Activated CD8-positive, alpha-beta memory T cell treated with anti-CD3 and anti-CD28 coated beads, Interleukin-2, amount 50 U/mL, for 1 hour (primary cell): ENCODE measurements at regions not wholly inside any gene's neighbourhood (a gene's known extent, or its start where the extent isn't known, plus 50 kb on each side); places are given as distances from the start of the nearest gene placed in this dataset.
"Not testable (repeated sequence)": the region's sequence is repeated elsewhere in the genome, so short reads cannot be mapped to it uniquely, and the experiment has no call there.

Source experiments
- DNase-seq: peaks from one replicate; pipeline ENCODE4 v3.0.0-alpha.2; 2020; ENCODE audit errors: extremely low read depth

DNA sequence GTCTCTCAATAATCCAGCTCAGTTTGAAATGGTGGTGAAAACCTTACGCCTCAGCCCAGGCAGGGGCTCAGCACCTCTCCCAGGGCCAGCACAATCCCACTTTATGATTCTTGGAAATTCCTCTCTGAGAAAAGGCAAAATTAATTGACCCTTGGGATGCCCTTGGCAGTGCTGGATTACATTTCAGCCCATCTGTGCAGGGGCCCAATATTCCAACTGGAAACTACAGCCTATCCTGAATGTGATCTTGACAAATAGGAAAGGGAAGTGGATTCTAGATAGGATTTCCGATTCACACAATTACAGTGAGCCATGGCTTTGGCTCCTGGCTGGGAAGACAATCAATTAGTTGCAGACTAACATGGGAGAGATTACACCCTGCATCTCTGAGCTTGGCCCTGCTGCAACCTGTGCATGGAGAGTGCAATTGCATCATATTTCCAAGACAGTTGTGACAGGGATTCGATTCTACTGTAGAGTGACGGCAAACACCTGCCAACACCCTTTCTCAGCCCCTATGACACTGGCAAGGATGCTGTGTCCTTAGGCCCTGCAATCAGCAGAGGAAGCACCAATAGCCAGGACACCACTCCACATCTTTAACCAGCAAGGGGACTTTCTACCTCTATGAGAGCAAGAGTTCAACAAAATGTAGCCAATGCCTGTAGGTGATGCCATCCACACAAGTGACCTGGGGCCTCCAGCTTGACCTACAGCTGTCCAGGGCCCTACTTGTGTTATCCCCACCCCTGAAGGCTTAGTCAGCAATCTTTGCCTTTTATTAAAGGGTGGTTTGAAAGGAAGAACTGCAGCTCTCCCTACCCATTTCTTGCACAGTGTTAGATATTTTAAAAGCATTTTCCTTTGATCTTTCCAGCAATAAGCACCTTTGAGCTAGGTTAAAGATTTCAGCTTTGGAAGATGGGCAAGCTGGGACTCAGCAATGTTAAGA is 187.2 kb upstream of the HS6ST1 start:
- DNase-seq: no peak

DNA sequence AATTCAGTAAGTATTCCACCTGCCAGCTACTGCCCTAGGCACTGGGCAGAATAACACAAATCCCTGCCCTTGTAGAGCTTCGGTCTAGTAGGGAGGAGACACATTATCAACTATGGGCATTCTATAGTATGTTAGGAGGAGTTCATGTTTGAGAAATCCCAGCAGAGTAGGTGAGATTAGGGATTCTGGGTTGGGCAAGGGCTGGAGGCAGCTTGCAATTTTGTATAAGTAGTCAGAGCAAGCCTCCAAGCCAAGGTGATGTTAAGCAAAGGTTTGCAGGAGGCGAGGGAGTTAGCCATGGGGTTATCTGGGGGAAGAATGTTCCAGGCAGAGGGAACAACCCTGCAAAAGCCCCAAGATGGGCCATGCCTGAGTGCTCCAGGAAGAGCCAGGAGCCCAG is 187.9 kb upstream of the HS6ST1 start:
- no peak for DNase-seq

DNA sequence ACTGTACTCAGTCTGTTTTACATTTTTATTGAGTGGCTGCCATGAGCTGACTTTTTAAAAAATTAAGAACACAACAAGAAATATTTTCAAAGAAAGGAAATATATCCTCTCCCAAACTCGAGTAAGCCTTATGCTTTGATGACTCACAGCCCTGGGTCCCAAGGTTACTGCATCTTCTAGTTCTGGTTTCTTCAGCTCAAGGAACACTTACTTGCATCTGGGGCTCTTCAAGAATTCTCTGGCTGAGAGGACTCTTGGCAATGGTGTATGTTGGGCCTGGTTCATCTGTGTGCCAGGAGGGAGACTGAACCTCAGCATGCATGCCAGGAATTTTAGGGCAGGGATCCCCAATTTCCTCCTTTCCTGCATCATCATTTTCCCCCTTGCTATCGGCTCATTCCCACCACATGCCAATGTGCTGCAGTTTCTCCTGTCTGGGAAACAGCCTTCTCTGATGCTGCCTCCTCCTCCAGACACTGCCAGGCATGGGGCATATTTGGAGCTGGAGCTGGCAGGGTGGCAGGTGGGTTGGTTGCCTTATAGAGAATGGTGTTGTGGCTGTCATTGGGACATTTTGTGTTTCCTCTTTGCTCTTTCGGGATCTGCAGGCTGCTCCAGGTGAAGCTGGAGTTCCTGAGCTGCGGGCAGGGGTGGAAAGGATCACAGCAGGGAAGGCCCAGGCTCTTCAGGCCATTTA is 192.2 kb upstream of the HS6ST1 start:
- no peak for DNase-seq

DNA sequence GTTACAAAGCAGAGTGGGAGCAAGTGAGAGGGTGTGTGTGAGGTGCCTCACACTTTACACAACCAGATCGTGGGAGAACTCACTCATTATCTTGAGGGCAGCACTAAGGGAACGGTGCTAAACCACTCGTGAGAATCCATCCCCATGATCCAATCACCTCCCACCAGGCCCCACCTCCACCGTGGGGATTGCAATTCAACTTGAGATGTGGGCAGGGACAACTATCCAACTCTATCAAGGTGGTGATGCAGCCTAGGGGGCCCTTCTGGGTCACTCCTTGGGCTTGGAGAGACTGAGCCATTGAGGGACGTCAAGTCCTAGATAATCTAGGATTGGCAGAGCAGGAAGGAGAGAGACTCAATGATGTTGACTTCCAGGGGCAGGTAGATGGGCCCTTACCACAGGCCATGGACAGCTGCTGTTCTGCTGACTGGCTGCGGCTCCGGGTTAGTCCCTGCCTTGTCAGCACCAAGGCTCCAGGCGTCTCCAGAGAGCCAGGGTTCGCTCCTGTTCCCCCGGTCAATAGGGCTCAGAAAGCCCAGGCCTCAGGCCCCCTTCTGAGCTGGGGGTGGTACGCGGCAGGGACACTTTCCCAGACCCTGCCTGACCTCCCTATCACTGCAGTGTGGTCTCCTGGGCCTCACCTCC is 193.2 kb upstream of the HS6ST1 start:
- no peak for DNase-seq

DNA sequence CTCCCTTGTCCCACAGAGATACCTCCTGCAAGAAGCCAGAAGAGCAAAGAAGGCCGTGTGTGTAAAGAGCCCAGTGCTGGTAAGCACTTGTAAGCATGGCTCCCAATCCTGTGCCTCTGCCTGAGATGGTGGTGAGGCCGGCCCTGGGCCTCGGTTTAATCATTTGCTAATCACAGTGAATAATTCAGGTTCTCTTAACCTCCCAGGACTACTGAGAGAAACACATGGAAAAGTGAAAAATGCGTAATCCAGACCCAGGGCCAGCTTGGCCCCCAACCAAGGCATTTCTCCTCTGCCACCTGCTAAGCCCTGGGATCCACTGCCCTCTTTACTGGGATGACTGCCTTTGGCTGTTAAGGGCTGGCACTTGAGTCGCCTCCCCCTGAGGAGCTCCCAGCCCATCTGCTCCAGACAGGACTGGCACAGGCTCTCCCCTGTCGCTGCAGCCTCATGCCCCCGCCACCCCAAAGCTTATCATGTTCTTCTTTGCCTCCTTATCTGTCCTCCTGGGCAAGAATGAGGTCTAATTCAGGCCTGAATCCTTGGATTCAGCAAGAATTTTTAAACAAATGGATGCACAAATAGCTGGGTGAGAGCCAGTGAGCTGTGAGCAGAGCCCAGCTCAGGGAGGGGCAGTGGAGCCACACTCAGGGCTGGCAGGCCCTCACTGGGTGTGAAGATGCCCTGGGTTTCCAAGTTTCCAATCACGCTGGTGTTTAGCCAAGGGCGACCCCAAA is 193.9 kb upstream of the HS6ST1 start:
- DNase-seq: no peak

DNA sequence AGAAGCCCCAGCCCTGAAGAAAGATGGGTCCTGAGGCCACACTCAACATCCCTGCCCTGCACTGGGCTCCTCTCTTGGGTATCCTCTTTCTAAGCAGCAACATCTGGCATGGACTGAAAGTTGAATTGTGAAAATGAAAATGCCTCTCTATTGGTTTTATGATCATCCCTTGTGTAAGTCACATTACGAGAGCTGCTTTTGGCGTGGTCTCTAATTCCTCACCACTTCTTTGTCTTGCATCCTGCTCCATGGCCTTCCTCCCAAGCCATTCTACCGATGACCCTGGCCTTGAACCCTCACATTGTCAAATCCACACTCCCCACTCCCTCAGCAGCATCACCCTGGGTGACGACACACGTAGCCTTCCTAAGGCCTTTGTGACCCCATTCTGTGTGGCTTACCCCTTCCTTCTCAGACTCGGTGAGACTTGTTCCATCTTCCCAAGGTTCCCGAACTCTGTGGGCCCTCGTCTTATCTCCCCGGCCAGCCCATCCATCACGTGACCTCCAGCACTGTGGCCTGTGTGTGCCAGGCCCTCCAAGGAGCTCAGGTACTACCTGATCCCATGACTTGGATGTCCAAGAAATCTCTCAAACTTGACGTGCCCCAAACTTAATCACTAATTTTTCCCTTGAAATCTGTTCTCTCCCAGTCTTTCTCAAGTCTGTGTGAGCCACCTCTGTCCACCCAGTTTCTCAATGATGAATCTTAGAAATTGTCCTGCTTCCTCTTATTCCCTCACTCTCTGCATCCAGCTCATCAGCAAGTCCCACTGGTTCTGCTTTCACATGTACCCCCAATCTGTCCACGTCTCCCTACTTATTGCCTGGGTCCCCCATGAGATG is 194.7 kb upstream of the HS6ST1 start:
- DNase-seq: no peak

DNA sequence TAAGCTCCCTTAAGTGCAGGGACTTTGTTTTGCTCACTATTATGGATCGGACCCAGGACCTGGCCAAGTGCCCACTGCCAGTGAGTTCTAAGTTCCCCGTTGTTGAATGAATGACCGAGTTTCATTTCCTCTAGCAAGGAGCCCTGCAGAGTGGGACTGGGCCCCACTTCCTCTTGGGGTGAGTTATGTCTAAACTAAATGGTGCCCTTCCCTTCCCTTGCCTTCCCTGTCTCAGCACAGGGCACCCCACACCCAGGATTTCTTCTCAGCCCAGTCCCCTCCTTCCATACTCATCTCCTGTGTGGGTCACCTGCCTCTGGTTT is 195.3 kb upstream of the HS6ST1 start:
- no peak for DNase-seq

DNA sequence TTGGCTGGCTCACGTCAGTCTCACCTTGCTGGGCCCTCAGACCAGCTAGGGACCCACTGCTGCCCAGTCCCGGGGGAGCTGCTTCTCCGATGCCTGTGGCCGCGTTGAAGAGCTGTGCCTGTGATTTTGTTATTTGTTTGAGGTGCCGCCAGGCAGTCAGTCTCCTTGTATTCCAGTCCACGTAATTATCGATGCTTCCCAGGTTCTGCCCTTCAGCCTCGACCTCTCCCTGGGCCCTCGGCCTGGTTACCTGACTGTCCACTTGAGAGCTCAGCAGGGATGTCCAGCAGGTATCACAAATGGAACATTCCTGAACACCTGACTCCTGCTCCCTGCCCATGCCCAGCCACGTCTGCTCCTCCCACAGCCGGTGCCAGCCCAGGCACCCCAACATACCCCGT is 195.9 kb upstream of the HS6ST1 start:
- DNase-seq: no peak

DNA sequence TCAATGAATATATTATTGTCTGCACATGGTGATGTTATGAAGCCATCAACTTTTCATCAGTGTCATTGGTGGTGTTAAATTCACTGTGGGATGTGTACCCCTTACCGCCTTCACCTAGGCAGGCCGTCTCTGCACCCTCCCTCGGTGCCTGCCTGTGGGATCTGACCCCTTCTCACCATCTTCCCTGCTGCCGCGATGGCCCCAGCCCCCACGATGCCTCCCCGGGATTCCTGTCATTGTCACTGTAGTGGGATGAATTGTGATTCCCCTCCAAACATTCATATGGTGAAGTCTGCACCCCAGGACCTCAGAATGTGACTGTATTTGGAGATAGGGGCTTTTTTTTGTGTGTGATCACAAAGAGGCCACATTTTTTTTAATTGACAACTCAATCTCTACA is 198.3 kb upstream of the HS6ST1 start:
- no peak for DNase-seq

DNA sequence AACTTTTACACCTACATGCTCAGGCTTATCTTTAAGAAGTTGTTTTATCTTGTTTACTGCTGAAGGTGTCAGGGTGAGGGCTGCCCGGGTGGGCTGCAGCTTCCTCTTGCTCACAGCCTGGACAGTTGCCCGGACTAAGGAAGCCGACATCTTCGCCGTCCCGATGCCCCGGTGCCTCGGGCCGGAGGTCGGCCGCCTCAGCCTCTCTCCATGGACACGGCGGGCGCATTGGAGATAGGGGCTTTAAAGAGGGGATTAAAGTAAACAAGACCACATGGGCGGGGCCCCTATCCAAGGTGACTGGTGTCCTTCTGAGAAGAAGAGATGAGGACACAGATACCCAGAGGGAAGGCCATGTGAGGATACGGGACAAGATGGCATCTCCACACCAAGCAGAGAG is 200.4 kb upstream of the HS6ST1 start:
- DNase-seq: not testable (repeated sequence)

DNA sequence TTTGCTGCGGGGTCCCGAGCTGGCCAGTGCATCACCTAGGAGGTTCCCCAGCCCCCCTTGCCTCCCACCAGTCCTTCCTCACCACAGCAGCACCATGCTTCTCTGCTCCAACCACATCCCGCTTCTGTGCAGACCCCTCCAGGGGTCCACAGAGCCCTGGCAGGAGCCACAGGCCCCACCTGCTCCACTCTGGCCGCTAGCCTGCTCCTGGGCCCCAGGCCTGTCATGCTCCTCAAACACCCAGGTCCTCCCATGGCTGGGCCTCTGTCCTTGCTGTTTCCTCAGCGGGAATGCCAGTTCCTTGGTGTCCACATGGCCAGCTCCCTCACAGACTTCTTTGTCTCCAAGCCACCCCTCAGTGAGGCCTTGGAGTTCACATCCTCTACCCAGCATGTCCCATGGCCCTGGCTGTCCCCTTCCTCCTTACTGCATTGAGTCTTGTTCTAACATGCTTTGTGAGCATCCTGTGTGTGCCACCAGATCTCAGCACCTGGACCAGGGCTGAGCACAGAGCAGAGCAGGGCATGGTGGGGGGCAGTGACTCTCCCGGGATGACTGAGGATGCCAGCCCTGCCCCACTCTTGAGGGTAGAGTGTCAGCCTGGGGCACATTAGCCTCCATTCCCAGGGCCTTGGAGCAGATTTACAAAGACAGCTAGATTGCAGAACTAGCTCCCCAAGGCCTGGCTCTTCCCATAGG is 201.0 kb upstream of the HS6ST1 start:
- DNase-seq: no peak

DNA sequence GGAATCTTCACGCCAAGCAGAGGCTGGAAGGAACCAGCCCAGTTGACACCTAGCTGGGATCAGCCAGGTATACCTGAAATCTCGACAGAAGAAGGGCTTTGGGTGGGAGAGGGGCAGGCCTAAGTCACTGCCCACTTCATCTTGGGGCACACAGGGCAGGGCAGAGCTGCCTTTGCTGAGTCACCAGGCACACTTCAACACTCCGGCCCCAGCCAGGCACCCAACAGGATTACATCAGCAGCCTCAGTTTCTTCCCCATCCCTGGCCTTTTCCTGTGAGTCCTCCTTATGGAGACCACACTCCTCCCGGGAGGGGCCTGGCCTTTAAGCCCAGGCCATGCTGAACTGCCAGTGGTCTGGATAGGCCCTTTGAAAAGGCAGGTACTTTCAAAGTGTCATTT is 201.7 kb upstream of the HS6ST1 start:
- no peak for DNase-seq

DNA sequence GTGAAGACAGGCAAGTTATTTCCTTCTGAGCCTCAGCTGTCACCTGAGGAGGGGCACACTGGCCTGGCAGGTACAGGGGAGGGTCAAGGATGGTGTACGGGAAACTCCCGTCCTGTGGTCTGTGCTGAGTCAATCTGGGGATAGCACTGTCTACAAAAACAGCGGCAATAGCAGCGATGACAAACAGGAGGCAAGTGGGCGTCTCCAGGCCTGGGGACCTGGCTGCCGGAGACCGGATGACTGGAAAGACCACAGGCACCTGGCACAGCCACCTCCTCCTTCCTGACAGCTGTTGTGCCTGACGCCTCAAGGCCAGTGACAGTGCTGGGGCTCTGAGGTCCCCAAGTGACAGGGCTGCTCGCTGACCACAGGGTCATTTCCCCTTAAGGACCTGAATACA is 202.1 kb upstream of the HS6ST1 start:
- DNase-seq: no peak

DNA sequence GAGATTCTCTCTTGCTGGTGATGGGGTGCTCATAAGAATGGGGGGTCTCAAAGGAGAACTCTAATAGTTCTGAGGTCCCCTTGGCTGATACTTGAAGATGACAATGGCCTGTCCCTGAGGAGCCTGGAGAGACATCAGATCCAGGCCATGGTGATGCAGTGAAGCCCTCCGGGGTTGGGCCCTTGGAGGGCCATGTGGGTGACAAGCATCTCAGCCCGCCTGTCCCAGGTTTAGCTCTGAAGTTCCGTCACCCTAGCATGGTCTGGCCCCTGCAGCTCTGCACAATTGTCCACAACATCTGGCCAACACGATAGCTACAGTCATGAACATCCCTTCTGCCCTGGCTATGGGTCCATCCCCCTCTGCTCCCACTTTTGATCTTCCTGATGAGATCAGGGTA is 202.8 kb upstream of the HS6ST1 start:
- DNase-seq: no peak

DNA sequence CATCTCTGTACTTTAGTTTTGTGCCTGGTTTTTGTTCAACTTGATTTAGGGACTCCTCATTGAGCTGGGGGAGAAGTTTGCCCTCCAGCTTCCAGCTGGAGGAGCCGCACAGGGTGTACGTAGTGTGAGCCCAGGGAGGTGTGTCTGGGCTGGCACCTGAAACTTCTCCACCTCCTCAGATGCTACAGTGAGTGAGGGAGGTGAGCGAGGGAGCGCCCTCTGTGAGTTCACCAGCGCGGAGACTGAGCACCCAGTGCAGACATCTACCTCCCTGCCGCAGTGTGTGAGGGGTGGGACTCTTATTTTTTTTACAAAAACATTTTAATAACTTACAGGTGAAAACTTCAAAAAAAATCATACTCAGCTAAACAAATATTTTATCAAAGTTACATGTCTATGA is 204.2 kb upstream of the HS6ST1 start:
- no peak for DNase-seq

DNA sequence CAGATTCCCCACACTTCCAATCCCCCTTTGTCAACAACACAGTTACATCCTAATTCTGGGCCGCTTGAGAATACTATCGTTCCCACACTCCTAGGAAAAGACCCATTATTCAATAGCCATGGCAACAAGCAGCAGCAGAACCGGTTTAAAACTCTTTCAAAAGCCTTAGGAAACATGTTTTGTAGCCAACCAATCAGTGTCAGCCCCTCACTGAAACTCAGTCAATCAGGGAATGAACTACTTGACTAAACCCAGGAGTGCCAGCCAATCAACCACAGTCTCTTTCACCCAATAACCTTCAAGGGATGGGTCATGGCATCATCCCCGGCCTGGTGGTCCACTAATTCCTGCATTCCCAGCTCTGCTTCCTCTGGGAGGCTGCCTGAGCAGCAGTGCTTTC is 204.8 kb upstream of the HS6ST1 start:
- DNase-seq: no peak

DNA sequence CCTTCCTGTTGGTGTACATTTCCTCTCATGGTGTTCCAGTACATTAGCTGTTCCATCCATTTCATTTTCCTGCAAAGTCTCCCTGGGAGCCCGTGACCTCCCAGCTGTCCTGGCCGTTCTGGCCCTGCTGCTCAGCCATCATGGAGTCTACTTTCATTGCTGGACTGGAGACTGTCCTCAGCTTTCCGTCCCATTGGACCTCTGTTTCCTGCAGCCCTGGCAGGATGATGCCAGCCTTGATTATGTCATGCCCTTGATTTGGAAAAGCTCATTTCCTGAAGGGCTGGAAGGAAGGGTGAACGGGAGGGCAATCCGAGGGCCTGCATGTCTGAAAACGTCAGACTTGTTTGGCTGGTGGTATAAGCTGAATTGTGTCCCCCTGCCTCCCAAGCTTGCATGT is 205.5 kb upstream of the HS6ST1 start:
- no peak for DNase-seq

DNA sequence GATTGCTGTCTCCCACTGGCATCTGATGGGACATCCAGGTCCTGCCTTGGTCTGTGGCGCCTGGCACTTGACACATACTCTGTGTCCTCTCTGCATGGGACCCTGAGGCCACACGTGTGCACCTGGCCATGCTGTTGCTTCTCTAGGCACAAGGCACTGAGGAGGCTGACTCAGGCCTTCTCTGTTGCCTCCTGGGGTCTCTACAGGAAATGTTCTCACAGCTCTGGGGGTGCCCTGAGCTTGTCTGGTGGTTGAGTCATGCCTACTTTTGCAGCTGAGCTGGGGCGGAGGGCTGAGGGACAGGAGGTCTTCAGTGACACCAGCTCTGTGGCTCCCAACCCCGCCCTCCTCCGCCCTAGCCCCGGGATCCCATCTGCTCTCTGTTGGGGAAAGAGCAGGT is 207.0 kb upstream of the HS6ST1 start:
- DNase-seq: no peak

DNA sequence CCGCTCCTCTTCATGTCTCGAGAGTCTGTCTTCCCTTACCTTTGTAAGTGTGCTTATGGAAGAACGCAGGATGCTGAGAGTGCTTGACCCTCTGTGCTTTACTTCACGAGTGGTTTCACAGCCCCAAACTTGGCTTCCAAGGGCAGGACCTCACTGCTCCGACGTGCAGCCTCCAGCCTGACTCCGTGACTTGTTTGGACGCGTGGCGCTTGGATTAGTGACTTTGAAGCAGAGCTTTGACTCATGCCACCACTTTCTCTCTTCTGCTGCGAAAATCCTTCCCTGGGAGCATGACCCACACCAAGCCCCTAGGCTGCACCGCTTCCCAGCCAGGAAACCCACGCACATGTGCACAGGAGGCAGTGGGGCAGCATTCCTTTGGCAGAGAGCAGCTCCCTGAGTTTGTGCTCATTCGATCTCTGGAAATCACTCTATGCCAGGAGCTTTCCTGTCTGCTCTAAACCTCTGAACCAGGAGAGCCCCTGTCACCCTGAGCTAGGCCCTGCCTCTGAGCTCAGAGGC is 207.8 kb upstream of the HS6ST1 start:
- DNase-seq: no peak

DNA sequence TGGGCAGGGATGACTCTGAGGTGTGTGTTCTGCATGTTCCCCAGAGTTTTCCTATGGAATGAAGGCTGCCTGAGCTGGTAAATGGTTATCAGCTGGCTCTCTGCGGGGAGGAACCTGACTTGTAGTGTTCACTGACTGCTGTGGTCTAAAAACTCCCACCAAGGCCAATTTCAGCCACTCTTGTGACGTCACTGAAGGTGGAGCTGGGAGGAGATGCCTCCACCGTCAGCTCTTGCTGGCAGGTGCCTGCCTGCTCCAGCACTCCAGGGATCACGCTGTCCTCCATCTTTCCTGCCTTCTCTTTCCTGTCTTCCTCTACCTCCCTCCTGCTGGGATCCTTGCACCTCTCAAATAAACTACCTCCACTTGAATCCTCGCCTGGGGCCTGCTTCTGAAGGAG is 209.5 kb upstream of the HS6ST1 start:
- DNase-seq: no peak
